Islet of Langerhans (tissue), 1 donor: ENCODE measurements at regions not wholly inside any gene's neighbourhood (a gene's known extent, or its start where the extent isn't known, plus 50 kb on each side); places are given as distances from the start of the nearest gene placed in this dataset.

Experiments
- FAIRE-seq: peaks from one replicate; lab custom pipeline; 2011; peaks lifted over from hg19 to GRCh38; lab: Jason Lieb, UNC

DNA sequence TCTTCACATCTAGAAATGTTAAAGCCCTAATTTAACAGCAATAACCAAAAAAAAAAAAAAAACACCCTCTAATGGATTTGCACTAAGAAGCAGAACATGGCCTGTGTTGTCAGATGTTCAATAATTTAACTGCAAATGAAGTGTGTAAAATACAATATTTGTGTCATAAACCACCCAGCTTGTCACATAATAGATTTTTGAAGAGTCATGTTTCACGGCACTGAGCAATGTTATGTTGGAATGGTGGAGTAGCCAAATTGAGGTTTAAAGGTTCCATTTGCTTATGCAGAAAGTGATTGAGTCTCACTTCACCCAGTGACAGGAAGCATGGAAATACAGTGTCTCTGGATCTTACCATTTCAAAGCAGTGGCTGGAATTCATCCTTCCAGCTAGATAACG is 173.2 kb upstream of the XYLT1 start:
- FAIRE-seq, result no peak

DNA sequence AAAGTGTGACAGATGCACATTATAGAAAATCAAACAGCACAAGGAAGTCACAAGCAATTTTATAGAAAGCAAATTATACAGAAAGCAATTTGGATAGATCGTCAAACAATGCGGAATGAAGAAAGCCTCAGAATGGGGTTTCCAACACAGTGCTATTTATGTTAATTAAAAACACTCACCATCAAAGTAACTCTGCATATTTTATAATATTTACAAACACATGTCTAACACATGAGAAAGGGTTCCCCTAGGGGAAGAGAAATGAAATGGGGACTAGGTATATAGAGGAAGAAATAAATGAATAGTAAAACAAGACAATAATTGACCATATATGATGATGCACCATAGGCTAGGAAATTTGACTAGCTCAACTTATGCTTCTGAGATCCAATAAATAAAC is 171.2 kb upstream of the XYLT1 start:
- no peak for FAIRE-seq

- FAIRE-seq, result no peak
Measured at GRCh38 chr16:17638134-17638533, 167.4 kb upstream of the XYLT1 start.

DNA sequence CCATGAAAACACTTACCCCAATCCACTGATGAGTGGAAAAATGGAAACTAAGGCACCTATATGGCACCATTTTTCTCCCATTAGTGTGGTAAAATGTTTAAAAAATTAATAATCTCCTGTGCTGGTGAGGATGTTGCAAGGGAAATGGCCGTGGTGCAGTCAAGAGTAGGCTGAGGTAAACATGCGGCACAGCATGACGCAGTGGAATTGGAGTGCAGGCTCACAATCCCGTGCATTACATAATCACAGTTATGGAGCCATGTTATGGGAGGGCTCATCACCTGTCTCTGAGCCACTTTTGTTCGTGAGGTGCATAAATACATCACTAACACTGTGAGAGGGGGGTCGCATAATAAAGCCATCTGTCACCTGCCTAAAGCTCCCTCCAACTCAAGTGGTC is 164.4 kb upstream of the XYLT1 start:
- no peak for FAIRE-seq

- FAIRE-seq, result no peak
Measured at GRCh38 chr16:17633181-17633951, 162.6 kb upstream of the XYLT1 start.

- FAIRE-seq, result no peak
Measured at GRCh38 chr16:17632667-17633066, 161.9 kb upstream of the XYLT1 start.

- no peak for FAIRE-seq
Measured at GRCh38 chr16:17629936-17630335, 159.2 kb upstream of the XYLT1 start.

DNA sequence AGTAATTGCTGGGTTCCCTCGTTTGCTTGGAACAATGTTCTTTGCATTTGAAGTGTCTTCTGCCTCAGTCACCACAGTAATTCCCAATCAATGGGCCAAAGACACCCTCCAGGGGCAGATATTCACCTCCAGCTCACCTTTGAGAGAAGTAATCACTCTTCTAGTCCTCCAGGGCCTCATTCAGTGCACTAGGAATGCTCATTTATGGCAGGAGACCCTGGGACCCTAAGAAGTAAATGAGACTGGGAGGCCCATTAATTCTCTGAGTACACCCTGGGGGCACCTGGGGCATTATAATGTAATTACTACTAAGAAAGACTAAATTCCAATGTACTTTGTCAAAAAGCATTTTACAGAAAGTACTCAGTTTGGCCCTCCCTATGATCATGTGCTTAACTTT is 158.2 kb upstream of the XYLT1 start:
- no peak for FAIRE-seq

DNA sequence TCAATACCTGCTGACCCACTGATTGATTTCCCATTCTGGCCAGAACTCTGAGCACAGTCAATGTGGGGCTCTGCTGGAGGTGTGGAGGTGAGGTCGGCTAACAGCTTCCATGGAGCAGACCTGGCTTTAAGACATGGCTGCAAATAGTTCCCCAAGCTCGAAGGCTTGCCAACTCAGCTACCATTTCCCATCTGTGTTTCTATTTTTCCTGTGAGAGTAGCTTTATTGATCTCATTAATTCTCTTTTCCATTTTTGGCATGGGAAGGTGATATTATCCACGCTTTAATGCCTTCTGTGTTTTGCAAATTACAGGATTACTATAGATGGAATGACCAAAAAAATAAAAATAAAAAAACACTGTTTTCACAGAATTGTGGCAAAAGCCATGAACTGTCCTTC is 151.6 kb upstream of the XYLT1 start:
- no peak for FAIRE-seq

- FAIRE-seq, result no peak
Measured at GRCh38 chr16:17619261-17619660, 148.5 kb upstream of the XYLT1 start.

DNA sequence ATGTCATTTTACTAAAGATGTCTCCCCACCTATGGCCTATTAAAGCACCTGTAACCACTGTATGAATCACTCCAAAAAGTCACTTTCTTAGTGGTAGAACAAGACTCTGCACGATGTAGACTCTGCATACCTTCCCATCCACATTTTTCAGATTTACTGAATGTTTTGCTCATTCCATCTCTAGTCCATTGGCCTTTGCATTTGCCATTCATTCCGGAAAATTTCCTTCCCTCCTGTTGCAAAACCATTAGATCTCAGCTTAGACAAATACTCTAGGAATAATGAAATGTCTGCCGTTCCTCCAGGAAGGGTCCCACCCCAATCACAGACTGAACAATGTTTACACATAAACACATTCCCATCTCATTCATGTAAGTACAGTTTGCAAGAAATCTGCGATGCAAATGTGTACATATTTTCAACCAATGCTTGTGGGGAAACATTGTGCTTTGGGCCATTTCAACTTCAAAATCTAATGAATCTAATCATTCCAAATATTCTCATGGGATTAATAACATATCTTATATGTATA is 146.3 kb upstream of the XYLT1 start:
- no peak for FAIRE-seq

DNA sequence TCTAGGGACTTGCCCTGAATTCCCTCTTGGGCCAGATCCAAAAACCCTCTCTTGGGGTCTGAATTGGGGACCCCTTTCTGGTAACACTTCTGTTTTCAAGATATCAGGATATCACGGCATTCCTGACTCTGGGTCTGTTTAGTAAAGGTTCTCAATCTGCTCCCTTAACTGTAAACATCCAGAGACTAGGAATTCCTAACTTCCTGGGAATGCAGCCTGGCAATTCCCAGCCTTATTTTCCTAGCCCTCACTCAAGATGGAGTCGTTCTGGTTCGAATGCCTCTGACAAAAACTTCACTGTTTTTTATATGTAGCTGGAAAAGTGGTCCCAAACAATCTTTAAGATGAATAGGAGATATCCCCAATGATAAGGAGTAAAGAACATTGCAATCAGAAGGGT is 141.6 kb upstream of the XYLT1 start:
- FAIRE-seq, result no peak

DNA sequence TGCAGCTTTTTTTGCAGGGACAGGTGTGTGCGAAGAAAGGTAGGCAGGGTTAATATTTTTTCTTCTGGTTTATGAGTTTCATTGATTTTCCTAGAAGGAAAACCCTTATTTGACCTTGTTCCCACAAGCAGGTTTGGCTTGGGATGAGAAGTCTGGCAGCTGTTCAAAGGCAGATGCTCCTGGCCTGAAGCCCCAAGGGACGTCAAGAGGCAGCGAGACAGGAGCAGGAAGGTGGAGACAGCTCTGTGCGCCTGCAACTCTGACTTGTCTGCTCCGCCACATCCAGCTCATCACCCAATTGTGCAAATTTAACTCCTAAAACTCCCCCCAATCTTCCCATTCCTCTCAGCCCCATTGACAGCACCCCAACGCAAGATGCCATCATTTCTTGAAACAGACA is 136.8 kb upstream of the XYLT1 start:
- FAIRE-seq, result no peak

DNA sequence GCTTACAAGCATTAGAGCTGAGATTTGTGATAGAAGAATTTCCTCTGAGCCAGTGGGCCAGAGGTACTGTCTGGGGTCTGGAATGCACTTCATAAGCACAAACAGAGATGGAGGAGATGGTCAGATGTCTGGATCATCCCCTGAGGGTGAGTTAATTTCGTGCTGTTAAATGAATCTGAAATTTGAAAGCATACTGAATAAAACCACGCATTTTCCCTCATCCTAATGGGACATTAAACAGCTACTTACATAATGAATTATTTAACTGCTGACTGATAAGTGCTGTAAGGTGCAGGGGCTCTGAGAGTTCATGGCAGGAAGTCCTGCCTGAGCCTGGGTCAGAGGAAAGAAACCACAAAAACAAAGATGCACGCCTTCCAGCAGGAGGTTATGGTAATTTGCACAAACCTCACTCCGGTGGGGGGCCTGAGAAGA is 136.3 kb upstream of the XYLT1 start:
- no peak for FAIRE-seq

GRCh38 chr16:17606460-17606859 is 135.7 kb upstream of the XYLT1 start:
- no peak for FAIRE-seq

GRCh38 chr16:17605784-17606183 is 135.0 kb upstream of the XYLT1 start:
- FAIRE-seq, result no peak

DNA sequence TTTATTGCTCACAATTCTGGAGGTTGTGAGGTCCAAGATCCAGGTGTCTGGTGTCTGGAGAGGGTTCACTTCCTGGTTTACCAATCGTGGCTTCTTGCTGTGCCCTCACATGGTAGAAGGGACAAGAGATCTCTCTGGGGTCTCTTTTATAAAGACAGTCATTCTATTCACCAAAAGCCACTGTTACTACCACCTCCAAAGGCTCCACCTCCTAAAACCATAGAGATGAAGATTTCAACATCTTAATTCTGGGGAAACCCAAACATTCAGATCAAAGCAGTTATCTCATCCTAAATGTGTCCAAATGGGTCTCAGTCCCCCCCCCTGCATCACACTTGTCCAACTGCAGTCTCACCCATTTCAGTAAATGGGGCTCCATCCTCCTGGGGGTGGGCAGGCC is 132.9 kb upstream of the XYLT1 start:
- no peak for FAIRE-seq

DNA sequence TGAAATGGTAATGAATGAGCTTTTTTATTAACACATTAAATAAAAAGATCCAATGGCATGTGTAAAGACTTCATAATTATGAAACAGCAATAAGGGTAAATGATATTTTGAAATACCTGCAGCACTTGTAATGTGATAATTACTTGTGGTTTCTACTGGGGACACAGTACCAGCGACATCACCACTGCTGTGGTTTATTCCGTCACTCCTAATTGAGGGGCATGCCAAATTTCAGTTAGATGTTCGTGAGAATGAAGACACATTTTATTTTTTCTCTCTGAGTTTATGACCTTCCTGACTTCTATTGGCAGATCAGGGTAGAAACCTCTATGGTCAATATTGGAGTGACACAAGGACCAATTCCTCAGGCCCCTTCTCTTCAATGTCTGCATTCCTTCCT is 131.9 kb upstream of the XYLT1 start:
- FAIRE-seq, result no peak

DNA sequence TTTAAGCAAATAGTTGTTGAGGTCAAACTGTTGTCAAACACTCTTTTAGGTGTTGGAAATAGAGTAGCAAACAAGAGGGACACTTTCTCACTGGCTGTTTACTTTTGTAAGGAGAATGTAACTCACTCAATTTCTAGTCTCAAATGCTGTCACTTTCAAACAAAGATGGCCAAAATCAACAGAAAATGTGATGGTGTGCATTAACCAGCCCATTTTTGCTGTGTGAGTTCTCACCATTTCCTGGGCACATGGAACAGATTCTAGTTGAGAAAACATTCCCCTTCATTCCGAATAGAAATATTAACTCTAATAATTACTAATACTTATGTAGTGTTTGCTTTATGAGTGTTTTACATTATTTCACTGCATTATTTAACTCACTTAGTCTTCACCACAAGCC is 128.2 kb upstream of the XYLT1 start:
- no peak for FAIRE-seq

- FAIRE-seq, result no peak
Measured at GRCh38 chr16:17591655-17592405, 121.1 kb upstream of the XYLT1 start.

DNA sequence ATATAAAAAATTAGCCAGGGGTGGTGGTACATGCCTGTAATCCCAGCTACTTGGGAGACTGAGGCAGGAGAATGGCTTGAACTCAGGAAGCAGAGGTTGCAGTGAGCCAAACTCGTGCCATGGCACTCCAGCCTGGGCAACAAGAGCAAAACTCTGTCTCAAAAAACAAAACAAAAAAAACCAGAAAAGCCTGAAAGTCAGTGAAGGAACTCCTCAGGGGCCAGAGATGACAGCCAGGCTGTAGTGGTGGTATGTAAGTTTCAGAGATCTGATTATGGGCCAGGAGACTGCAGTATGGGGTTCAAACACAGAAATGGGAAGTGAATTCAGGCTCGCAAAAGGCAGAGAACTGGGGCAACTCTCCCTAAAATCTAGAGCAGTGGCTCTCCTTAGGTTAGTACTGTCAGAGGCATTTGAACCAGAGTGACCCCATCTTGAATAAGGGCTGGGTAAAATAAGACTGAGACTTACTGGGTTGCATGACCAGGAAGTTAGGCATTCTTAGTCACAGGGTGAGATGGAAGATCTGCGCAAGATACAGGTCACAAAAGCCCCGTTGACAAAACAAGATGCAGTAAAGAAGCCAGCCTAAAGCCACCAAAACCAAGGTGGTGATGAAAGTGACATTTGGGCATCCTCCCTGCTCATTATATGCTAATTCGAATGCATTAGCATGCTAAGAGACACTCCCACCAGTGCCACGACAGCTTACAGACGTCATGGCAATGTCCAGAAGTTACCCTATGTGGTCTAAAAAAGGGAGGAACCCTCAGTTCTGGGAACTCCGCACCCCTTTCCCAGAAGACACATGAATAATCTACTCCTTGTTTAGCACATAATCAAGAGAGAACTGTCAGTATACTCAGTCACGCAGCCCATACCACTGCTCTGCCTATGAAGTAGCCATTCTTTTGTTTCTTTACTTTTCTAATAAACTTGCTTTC is 120.2 kb upstream of the XYLT1 start:
- no peak for FAIRE-seq

GRCh38 chr16:17589898-17590297 is 119.1 kb upstream of the XYLT1 start:
- FAIRE-seq, result no peak
